ENCODE measurements at regions not wholly inside any gene's neighbourhood (a gene's known extent, or its start where the extent isn't known, plus 50 kb on each side); places are given as distances from the start of the nearest gene placed in this dataset.

DNA sequence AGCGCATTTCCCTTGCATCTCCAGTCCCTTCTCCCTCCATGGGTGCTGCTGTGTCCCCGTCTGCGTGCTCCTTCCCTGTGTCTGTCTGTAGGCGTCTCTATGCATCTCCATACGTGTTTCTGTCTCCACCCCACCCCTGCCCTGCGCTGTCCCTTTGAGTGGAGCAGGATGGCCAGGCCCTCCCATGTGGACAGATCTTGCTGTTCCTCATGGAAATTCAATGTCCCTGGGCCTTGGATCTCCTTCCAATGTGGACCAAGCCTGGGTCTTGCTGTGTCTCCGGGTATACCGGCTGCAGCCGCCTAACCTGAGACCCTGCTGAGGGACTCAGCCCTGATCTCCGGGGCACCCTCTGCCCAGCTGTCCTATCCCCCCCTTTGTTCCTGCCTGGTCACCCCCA is 172.7 kb downstream of the BMP7 start:
- TF ChIP-seq, protein P1, sequence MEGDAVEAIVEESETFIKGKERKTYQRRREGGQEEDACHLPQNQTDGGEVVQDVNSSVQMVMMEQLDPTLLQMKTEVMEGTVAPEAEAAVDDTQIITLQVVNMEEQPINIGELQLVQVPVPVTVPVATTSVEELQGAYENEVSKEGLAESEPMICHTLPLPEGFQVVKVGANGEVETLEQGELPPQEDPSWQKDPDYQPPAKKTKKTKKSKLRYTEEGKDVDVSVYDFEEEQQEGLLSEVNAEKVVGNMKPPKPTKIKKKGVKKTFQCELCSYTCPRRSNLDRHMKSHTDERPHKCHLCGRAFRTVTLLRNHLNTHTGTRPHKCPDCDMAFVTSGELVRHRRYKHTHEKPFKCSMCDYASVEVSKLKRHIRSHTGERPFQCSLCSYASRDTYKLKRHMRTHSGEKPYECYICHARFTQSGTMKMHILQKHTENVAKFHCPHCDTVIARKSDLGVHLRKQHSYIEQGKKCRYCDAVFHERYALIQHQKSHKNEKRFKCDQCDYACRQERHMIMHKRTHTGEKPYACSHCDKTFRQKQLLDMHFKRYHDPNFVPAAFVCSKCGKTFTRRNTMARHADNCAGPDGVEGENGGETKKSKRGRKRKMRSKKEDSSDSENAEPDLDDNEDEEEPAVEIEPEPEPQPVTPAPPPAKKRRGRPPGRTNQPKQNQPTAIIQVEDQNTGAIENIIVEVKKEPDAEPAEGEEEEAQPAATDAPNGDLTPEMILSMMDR (IDR thresholded peaks at IDR 0.05; ENCODE audit: low read depth, low read length, poor library complexity, severe bottlenecking) = no peak
- no peak for TF ChIP-seq EZH2phosphoT487 (IDR thresholded peaks at IDR 0.05; ENCODE audit: borderline replicate concordance, low read length)
- Histone ChIP-seq H3K9me3 (ENCODE audit: control insufficient read depth, insufficient read depth, low read length) (no peaks in the 10 kb centered on the region), H3K79me2 (ENCODE audit: control insufficient read depth, low read length) (no peaks in the 10 kb centered on the region), H3K36me3 (ENCODE audit: control insufficient read depth, low read length) (no peaks in the 10 kb centered on the region), H3K27ac (ENCODE audit: low read depth, low read length) (no peak overlapping the region), H3K4me3 (ENCODE audit: low read length) (no peak overlapping the region), H3F3A (ENCODE audit: control insufficient read depth, insufficient read depth) (no peaks in the 10 kb centered on the region), H4K20me1 (ENCODE audit: control insufficient read depth, insufficient read depth, low read depth, low read length) (no peaks in the 10 kb centered on the region; the same call in 1 of the 2 replicates), H3K9me2 (replicated peaks; ENCODE audit: control insufficient read depth, low read length) (no peaks in the 10 kb centered on the region), H3K4me1 (ENCODE audit: control insufficient read depth, low read length) (peaks cover 9% of the 10 kb centered on the region), H3K4me2 (ENCODE audit: low read length) (no peak overlapping the region), H3K27me3 (ENCODE audit: control insufficient read depth, low read length) (peaks cover 30% of the 10 kb centered on the region)

DNA sequence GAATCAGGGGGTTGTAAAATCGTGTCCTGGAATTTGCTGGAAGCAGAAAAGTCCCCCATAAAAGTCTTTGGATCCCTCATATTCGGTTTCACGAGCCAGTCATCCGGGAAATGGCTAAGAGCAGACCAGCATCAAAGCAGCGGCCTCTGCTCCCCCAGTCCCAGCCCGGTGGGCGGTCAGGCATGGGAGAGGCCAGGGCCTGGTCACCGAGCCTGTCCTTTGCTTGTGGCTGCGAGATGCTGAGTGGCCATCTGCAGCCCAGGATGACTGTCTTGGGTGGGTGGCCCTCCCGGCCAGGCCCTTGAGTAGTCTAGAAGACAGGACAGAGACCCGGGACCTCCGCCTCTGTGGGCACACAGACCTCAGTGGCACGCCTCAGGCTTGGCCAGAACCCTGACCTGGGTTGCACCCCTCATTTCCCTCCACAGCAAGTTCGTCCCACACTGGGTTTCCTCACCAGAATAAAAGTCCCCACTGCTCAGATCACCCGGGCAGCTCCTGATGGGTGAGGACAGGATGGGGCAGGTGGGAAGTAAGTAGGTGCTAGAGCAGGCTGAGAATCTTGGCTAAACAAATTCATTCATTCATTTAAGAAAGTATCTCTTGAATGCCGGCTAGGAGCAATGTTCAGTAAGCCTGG is 172.1 kb downstream of the BMP7 start:
- H3K4me1 ChIP-seq (ENCODE audit: control insufficient read depth, low read length) = peaks cover 9% of the 10 kb centered on the region
- no peaks in the 10 kb centered on the region for H3K9me2 ChIP-seq (replicated peaks; ENCODE audit: control insufficient read depth, low read length)
- no peaks in the 10 kb centered on the region for H3K79me2 ChIP-seq (ENCODE audit: control insufficient read depth, low read length)
- no peaks in the 10 kb centered on the region for H3F3A ChIP-seq (ENCODE audit: control insufficient read depth, insufficient read depth)
- no peak overlapping the region for H3K4me2 ChIP-seq (ENCODE audit: low read length)
- H3K36me3 ChIP-seq (ENCODE audit: control insufficient read depth, low read length) = no peaks in the 10 kb centered on the region
- no peaks in the 10 kb centered on the region for H3K9me3 ChIP-seq (ENCODE audit: control insufficient read depth, insufficient read depth, low read length)
- H4K20me1 ChIP-seq (ENCODE audit: control insufficient read depth, insufficient read depth, low read depth, low read length) = no peaks in the 10 kb centered on the region; the same call in 1 of the 2 replicates
- H3K27me3 ChIP-seq (ENCODE audit: control insufficient read depth, low read length) = peaks cover 30% of the 10 kb centered on the region
- no peak overlapping the region for H3K27ac ChIP-seq (ENCODE audit: low read depth, low read length)
- no peak for TF ChIP-seq EZH2phosphoT487 (IDR thresholded peaks at IDR 0.05; ENCODE audit: borderline replicate concordance, low read length)
- no peak overlapping the region for H3K4me3 ChIP-seq (ENCODE audit: low read length)

DNA sequence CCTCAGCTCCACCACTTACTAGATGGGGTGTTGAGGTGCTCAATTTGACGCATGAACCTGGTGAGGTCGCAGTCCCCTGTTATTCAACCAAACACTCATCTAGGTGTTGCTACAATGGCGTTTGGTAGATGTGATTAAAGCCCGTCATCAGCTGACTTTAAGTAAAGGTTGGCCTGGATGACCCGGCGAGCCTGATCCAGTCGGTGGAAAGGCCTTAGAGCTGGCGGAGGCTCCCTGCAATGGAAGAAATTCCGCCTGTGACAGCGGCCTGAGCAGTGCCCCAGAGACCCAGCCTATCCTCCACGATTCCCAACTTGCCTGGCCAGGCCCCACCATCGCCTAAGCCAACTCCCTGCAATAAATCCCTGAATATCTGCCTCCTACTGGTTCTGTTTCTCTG is 171.4 kb downstream of the BMP7 start:
- Histone ChIP-seq H3K36me3 (ENCODE audit: control insufficient read depth, low read length) (no peaks in the 10 kb centered on the region), H3K4me1 (ENCODE audit: control insufficient read depth, low read length) (peaks cover 9% of the 10 kb centered on the region), H3K9me2 (replicated peaks; ENCODE audit: control insufficient read depth, low read length) (no peaks in the 10 kb centered on the region), H3F3A (ENCODE audit: control insufficient read depth, insufficient read depth) (no peaks in the 10 kb centered on the region), H3K4me2 (ENCODE audit: low read length) (no peak overlapping the region), H3K79me2 (ENCODE audit: control insufficient read depth, low read length) (no peaks in the 10 kb centered on the region), H4K20me1 (ENCODE audit: control insufficient read depth, insufficient read depth, low read depth, low read length) (no peaks in the 10 kb centered on the region; the same call in 1 of the 2 replicates), H3K27me3 (ENCODE audit: control insufficient read depth, low read length) (peaks cover 36% of the 10 kb centered on the region), H3K27ac (ENCODE audit: low read depth, low read length) (no peak overlapping the region), H3K9me3 (ENCODE audit: control insufficient read depth, insufficient read depth, low read length) (no peaks in the 10 kb centered on the region), H3K4me3 (ENCODE audit: low read length) (no peak overlapping the region)
- TF ChIP-seq EZH2phosphoT487 (IDR thresholded peaks at IDR 0.05; ENCODE audit: borderline replicate concordance, low read length) = no peak

DNA sequence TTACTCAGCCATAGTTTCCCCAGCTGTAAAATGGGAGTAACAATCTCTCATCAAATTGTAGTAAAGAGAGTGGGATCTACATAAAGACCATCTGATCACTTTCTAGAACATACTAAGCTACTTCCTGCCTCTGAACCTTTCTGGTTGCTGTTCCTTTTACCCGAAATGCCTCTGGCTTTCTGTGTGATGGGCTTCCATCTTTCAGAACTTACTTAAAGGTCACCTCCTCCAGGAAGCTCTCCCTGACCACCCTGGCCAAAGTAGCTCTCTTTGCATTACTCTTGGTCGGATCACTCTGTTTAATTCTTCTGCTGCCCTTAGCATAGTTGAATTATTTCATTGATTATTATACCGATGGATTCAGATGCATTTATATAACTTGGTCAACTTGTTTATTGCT is 171.0 kb downstream of the BMP7 start:
- no peak overlapping the region for H3K4me2 ChIP-seq (ENCODE audit: low read length)
- TF ChIP-seq, protein P1 (IDR thresholded peaks at IDR 0.05; ENCODE audit: low read depth, low read length, poor library complexity, severe bottlenecking) = no peak
- no peak for TF ChIP-seq EZH2phosphoT487 (IDR thresholded peaks at IDR 0.05; ENCODE audit: borderline replicate concordance, low read length)
- H3K79me2 ChIP-seq (ENCODE audit: control insufficient read depth, low read length) = no peaks in the 10 kb centered on the region
- H3K27ac ChIP-seq (ENCODE audit: low read depth, low read length) = no peak overlapping the region
- H3K4me3 ChIP-seq (ENCODE audit: low read length) = no peak overlapping the region
- no peaks in the 10 kb centered on the region for H4K20me1 ChIP-seq (ENCODE audit: control insufficient read depth, insufficient read depth, low read depth, low read length)
- H3K9me3 ChIP-seq (ENCODE audit: control insufficient read depth, insufficient read depth, low read length) = no peaks in the 10 kb centered on the region
- no peaks in the 10 kb centered on the region for H3K36me3 ChIP-seq (ENCODE audit: control insufficient read depth, low read length)
- H3K4me1 ChIP-seq (ENCODE audit: control insufficient read depth, low read length) = peaks cover 9% of the 10 kb centered on the region
- H3F3A ChIP-seq (ENCODE audit: control insufficient read depth, insufficient read depth) = no peaks in the 10 kb centered on the region
- H3K9me2 ChIP-seq (replicated peaks; ENCODE audit: control insufficient read depth, low read length) = no peaks in the 10 kb centered on the region
- peaks cover 41% of the 10 kb centered on the region for H3K27me3 ChIP-seq (ENCODE audit: control insufficient read depth, low read length)
